ENCODE measurements at regions not wholly inside any gene's neighbourhood (a gene's known extent, or its start where the extent isn't known, plus 50 kb on each side); places are given as distances from the start of the nearest gene placed in this dataset.

DNA sequence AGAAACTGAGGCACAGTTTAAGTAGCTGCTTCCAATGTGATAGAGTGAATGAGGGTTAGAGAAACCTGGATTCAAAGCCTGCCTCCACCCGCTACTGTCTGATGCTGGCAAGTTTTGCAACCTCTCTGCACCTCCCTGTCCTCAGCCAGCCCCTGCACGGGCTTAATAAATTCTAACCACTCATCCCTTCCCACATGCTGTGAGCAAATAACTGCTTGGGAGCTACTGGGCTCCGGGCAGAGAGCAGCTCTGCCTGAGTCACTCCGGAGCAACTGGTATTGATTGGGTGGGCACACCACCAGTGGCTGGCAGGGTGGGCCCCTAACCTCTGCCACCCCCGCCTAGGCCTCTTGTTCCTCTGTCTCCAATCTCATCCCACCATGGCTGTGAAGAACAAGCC is 104.3 kb upstream of the SYT13 start:
- Histone ChIP-seq H3K9ac (ENCODE audit: low read depth in 1 of 2, low read length in 2 of 2) (no peak overlapping the region), H3K36me3 (ENCODE audit: control insufficient read depth in 4 of 4, insufficient read depth in 3 of 4, low read depth in 1 of 4, low read length in 3 of 4) (no peaks in the 10 kb centered on the region), H3K4me1 (ENCODE audit: control insufficient read depth in 4 of 4, insufficient read depth in 4 of 4, low read length in 3 of 4) (peaks cover 34 to 60% (median 55%) of the 10 kb centered on the region in 4 donors), H3K9me3 (ENCODE audit: control insufficient read depth in 4 of 4, low read length in 3 of 4) (no peaks in the 10 kb centered on the region), H3K27me3 (ENCODE audit: control insufficient read depth in 4 of 4, insufficient read depth in 4 of 4, low read length in 3 of 4) (no peaks in the 10 kb centered on the region), H3K4me3 (ENCODE audit: low read depth in 1 of 3, low read length in 3 of 3) (no peak overlapping the region), H3K27ac (ENCODE audit: low read depth in 1 of 2, low read length in 2 of 2) (peak overlapping the region; percentile 44 to 68)
- TF ChIP-seq, protein P1, sequence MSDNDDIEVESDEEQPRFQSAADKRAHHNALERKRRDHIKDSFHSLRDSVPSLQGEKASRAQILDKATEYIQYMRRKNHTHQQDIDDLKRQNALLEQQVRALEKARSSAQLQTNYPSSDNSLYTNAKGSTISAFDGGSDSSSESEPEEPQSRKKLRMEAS (IDR thresholded peaks at IDR 0.05): peak; percentile 74
- TF ChIP-seq, protein P2, sequence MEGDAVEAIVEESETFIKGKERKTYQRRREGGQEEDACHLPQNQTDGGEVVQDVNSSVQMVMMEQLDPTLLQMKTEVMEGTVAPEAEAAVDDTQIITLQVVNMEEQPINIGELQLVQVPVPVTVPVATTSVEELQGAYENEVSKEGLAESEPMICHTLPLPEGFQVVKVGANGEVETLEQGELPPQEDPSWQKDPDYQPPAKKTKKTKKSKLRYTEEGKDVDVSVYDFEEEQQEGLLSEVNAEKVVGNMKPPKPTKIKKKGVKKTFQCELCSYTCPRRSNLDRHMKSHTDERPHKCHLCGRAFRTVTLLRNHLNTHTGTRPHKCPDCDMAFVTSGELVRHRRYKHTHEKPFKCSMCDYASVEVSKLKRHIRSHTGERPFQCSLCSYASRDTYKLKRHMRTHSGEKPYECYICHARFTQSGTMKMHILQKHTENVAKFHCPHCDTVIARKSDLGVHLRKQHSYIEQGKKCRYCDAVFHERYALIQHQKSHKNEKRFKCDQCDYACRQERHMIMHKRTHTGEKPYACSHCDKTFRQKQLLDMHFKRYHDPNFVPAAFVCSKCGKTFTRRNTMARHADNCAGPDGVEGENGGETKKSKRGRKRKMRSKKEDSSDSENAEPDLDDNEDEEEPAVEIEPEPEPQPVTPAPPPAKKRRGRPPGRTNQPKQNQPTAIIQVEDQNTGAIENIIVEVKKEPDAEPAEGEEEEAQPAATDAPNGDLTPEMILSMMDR (IDR thresholded peaks at IDR 0.05; ENCODE audit: low read depth, low read length, missing input control): no peak
- TF ChIP-seq, protein P3, sequence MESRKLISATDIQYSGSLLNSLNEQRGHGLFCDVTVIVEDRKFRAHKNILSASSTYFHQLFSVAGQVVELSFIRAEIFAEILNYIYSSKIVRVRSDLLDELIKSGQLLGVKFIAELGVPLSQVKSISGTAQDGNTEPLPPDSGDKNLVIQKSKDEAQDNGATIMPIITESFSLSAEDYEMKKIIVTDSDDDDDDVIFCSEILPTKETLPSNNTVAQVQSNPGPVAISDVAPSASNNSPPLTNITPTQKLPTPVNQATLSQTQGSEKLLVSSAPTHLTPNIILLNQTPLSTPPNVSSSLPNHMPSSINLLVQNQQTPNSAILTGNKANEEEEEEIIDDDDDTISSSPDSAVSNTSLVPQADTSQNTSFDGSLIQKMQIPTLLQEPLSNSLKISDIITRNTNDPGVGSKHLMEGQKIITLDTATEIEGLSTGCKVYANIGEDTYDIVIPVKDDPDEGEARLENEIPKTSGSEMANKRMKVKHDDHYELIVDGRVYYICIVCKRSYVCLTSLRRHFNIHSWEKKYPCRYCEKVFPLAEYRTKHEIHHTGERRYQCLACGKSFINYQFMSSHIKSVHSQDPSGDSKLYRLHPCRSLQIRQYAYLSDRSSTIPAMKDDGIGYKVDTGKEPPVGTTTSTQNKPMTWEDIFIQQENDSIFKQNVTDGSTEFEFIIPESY (IDR thresholded peaks at IDR 0.05): peak; percentile 21
- TF ChIP-seq RAD21 (IDR thresholded peaks at IDR 0.05) (peak in 1 of 2 donors; percentile 41), SP1 (IDR thresholded peaks at IDR 0.05) (peak; percentile 82), FOXA1 (IDR thresholded peaks at IDR 0.05) (no peak), TAF1 (conservative IDR thresholded peaks at IDR 0.05) (no peak), FOXA2 (IDR thresholded peaks at IDR 0.05) (no peak), JUND (IDR thresholded peaks at IDR 0.05) (peak in 1 of 2 donors; percentile 74), GABPA (IDR thresholded peaks at IDR 0.05 in 1 of 2, conservative IDR thresholded peaks at IDR 0.05 in 1 of 2) (no peak), RXRA (IDR thresholded peaks at IDR 0.05) (peak; percentile 95), HNF4G (IDR thresholded peaks at IDR 0.05) (no peak), HNF4A (conservative IDR thresholded peaks at IDR 0.05) (peak; percentile 56 to 70), EGR1 (IDR thresholded peaks at IDR 0.05; ENCODE audit: low read depth in 2 of 2) (no peak), NR2F2 (IDR thresholded peaks at IDR 0.05) (no peak), YY1 (IDR thresholded peaks at IDR 0.05) (peak; percentile 58)
- TF ChIP-seq, protein P4, sequence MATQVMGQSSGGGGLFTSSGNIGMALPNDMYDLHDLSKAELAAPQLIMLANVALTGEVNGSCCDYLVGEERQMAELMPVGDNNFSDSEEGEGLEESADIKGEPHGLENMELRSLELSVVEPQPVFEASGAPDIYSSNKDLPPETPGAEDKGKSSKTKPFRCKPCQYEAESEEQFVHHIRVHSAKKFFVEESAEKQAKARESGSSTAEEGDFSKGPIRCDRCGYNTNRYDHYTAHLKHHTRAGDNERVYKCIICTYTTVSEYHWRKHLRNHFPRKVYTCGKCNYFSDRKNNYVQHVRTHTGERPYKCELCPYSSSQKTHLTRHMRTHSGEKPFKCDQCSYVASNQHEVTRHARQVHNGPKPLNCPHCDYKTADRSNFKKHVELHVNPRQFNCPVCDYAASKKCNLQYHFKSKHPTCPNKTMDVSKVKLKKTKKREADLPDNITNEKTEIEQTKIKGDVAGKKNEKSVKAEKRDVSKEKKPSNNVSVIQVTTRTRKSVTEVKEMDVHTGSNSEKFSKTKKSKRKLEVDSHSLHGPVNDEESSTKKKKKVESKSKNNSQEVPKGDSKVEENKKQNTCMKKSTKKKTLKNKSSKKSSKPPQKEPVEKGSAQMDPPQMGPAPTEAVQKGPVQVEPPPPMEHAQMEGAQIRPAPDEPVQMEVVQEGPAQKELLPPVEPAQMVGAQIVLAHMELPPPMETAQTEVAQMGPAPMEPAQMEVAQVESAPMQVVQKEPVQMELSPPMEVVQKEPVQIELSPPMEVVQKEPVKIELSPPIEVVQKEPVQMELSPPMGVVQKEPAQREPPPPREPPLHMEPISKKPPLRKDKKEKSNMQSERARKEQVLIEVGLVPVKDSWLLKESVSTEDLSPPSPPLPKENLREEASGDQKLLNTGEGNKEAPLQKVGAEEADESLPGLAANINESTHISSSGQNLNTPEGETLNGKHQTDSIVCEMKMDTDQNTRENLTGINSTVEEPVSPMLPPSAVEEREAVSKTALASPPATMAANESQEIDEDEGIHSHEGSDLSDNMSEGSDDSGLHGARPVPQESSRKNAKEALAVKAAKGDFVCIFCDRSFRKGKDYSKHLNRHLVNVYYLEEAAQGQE (IDR thresholded peaks at IDR 0.05): peak; percentile 62
- TF ChIP-seq, protein P5, sequence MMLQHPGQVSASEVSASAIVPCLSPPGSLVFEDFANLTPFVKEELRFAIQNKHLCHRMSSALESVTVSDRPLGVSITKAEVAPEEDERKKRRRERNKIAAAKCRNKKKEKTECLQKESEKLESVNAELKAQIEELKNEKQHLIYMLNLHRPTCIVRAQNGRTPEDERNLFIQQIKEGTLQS (IDR thresholded peaks at IDR 0.05): no peak
- 40% methylated on average over 5 of the region's 5 CpGs for WGBS
- no peak for DNase-seq (ENCODE audit: low spot score)

Data from liver (tissue), 8 donors.